ENCODE measurements at regions not wholly inside any gene's neighbourhood (a gene's known extent, or its start where the extent isn't known, plus 50 kb on each side); places are given as distances from the start of the nearest gene placed in this dataset.
"Not testable (repeated sequence)": the region's sequence is repeated elsewhere in the genome, so short reads cannot be mapped to it uniquely, and the experiment has no call there.

DNA sequence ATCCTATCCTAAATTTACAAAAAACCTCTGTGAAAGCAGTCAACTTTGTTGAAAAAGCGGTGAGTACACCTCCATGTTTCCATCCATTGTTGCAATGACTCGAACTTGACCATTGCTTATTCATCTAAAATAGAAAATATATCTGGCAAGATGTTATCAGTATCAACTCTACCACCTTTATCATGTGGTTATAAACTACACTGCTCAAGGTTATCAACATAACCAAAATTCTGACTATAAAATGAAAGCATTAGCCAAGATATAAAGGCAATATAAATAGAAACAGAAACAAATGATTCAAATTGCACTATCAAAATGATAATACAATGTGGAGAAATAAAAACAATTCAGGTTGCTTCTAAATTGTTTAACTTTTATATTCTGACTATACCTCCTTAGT lies 150.0 kb downstream of the AVL9 start:
- not testable (repeated sequence) for DNase-seq

DNA sequence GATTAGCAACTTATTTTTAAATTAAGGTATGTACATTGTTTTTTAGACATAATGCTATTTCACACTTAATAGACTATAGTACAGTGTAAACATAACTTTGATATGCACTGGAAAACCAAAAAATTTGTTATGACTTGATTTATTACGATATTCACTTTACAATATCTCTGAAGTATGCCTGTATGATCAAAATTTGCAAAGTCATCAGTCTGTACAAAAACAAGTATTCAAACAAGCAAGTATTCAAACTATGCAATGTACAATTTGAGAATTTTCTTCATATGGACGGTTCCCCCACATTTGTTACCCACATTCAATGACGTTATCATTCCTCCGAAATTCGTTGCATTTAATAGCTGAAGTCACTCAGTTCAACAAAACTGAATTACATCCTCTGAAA lies 147.9 kb downstream of the AVL9 start:
- no peak for DNase-seq

DNA sequence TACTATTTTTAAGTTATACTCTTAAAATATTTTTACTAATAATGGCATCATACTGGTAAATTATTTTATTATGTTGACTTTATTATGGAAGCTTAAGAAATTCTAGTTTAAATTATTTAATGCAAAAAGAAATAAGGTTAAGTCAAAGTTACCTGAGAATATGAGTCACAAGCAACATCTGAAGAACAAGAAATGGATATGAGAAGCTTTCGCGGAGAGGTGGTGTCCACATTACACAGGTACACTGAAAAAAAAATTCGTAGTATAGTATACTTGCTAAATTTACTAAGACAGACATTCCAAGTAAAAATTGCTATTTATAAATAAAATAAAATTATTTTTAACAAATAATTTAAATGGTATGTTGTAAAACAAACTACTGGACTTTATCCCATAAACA lies 143.8 kb downstream of the AVL9 start:
- no peak for DNase-seq

DNA sequence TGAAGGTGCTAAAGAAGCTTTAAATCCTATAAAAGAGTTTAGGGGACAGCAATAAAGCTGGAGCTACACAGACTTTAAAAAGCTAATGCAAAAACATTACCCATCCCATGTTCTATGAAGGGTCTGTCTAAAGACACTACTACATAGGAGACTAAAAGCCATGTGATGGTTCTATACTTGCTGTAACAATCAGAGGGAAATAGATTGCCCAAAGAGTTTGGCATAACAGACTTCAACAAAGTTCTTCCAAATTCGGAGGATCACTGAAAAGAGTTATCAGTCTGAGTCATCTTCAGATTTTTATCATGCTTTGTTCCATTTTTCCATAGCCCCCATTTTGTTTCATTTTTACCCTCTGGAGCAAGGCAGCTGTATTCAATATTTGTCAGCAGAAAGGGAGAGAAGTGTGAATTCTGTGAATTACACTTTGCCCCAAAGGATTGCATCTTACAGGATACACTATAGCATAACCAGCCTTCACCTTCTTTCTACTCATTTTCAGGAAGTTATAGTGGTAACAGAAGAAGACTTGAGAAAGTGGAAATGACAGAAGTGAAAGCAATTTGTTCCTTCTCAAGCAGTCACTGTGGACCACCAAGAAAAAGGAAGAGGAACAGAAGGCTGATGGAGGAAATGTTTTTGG lies 143.3 kb downstream of the AVL9 start:
- DNase-seq, result not testable (repeated sequence)
